ENCODE measurements at regions not wholly inside any gene's neighbourhood (a gene's known extent, or its start where the extent isn't known, plus 50 kb on each side); places are given as distances from the start of the nearest gene placed in this dataset.
"Not testable (repeated sequence)": the region's sequence is repeated elsewhere in the genome, so short reads cannot be mapped to it uniquely, and the experiment has no call there.

GRCh38 chr7:27457603-27458565 lies 204.8 kb downstream of the HIBADH start:
- not testable (repeated sequence) for H3K36me3 Mint-ChIP-seq, H3K4me1 Mint-ChIP-seq, H3K27me3 Mint-ChIP-seq, H3K9me3 Mint-ChIP-seq, H3K4me3 Mint-ChIP-seq, H3K27ac Mint-ChIP-seq

- no peaks in the 10 kb centered on the region for H3K36me3 Mint-ChIP-seq
- H3K27ac Mint-ChIP-seq, result no peak overlapping the region
- no peaks in the 10 kb centered on the region for H3K9me3 Mint-ChIP-seq
- H3K4me3 Mint-ChIP-seq, result no peak overlapping the region
- no peaks in the 10 kb centered on the region for H3K4me1 Mint-ChIP-seq
- H3K27me3 Mint-ChIP-seq, result peaks cover 7% of the 10 kb centered on the region
These were observed 203.5 kb downstream of the HIBADH start for GRCh38 chr7:27459021-27459730.

GRCh38 chr7:27459731-27460053 lies 203.0 kb downstream of the HIBADH start:
- Mint-ChIP-seq H3K27me3 (peaks cover 8% of the 10 kb centered on the region), H3K4me1 (no peaks in the 10 kb centered on the region), H3K36me3 (no peaks in the 10 kb centered on the region)

GRCh38 chr7:27462575-27463270 lies 200.0 kb downstream of the HIBADH start:
- no peak overlapping the region for H3K27ac Mint-ChIP-seq
- no peaks in the 10 kb centered on the region for H3K4me1 Mint-ChIP-seq
- H3K9me3 Mint-ChIP-seq, result no peaks in the 10 kb centered on the region
- H3K27me3 Mint-ChIP-seq, result peaks cover 13% of the 10 kb centered on the region
- H3K36me3 Mint-ChIP-seq, result no peaks in the 10 kb centered on the region
- no peak overlapping the region for H3K4me3 Mint-ChIP-seq

More at GRCh38 chr7:27459731-27460053, 203.0 kb downstream of the HIBADH start:
- Mint-ChIP-seq H3K9me3 (no peaks in the 10 kb centered on the region), H3K27ac (no peak overlapping the region), H3K4me3 (no peak overlapping the region)

GRCh38 chr7:27464970-27465369 lies 197.7 kb downstream of the HIBADH start:
- Mint-ChIP-seq H3K27me3 (peaks cover 14% of the 10 kb centered on the region), H3K4me1 (no peaks in the 10 kb centered on the region)

GRCh38 chr7:27466703-27467102 lies 196.0 kb downstream of the HIBADH start:
- Mint-ChIP-seq H3K27me3 (peaks cover 14% of the 10 kb centered on the region), H3K27ac (no peak overlapping the region), H3K9me3 (no peaks in the 10 kb centered on the region), H3K4me3 (no peak overlapping the region), H3K36me3 (no peaks in the 10 kb centered on the region), H3K4me1 (no peaks in the 10 kb centered on the region)

More at GRCh38 chr7:27464970-27465369, 197.7 kb downstream of the HIBADH start:
- H3K27ac Mint-ChIP-seq, result no peak overlapping the region
- no peaks in the 10 kb centered on the region for H3K36me3 Mint-ChIP-seq
- no peaks in the 10 kb centered on the region for H3K9me3 Mint-ChIP-seq
- H3K4me3 Mint-ChIP-seq, result no peak overlapping the region

GRCh38 chr7:27472043-27472442 lies 190.6 kb downstream of the HIBADH start:
- Mint-ChIP-seq H3K36me3 (no peaks in the 10 kb centered on the region), H3K4me3 (no peak overlapping the region), H3K27ac (no peak overlapping the region), H3K9me3 (no peaks in the 10 kb centered on the region), H3K27me3 (peaks cover 3% of the 10 kb centered on the region), H3K4me1 (no peaks in the 10 kb centered on the region)

Data from activated naive CD4-positive, alpha-beta T cell treated with anti-CD3 and anti-CD28 coated beads, Interleukin-2, amount 50 U/mL, for 24 hours (primary cell).